Breast epithelium (tissue), 3 donors: ENCODE measurements at regions not wholly inside any gene's neighbourhood (a gene's known extent, or its start where the extent isn't known, plus 50 kb on each side); places are given as distances from the start of the nearest gene placed in this dataset.

Experiments used
- CTCF ChIP-seq, 3 donors: fragments of 450-650 bp; IDR thresholded peaks; one replicate each; pipeline ENCODE4 v1.5.1; 2016 to 2017; ENCODE audit warnings: antibody characterized with exemption in 3 of 3, mild to moderate bottlenecking in 3 of 3, moderate library complexity in 3 of 3
- POLR2A ChIP-seq: fragments of 450-650 bp; IDR thresholded peaks from one replicate; pipeline ENCODE4 v1.6.1; 2016; ENCODE audit warnings: antibody characterized with exemption, mild to moderate bottlenecking, moderate library complexity

GRCh38 chr12:74732826-74733225 is 195.2 kb downstream of the ATXN7L3B start:
- TF ChIP-seq CTCF (IDR thresholded peaks at IDR 0.05) (no peak), POLR2A (no peak)
